HL-60 (cell line): ENCODE measurements at regions not wholly inside any gene's neighbourhood (a gene's known extent, or its start where the extent isn't known, plus 50 kb on each side); places are given as distances from the start of the nearest gene placed in this dataset.

Source experiments
- DNase-seq, 2 experiments: peaks; one replicate each; pipeline ENCODE4 v3.0.0-alpha.2; 2010 to 2020; ENCODE audit warnings: low read depth in 1 of 2, low spot score in 1 of 2
- H3K27ac ChIP-seq: fragments of 250-450 bp; sonication (Bioruptor Pico); replicated peaks from 2 replicates; pipeline ENCODE4 v1.5.1; 2020; ENCODE audit warnings: mild to moderate bottlenecking, moderate library complexity
- H3K27me3 ChIP-seq: fragments of 250-450 bp; sonication (Bioruptor Pico); 2 replicates; pipeline ENCODE4 v1.5.1; 2021; ENCODE audit warnings: mild to moderate bottlenecking, moderate library complexity; ENCODE audit not compliant: insufficient read depth, poor library complexity, severe bottlenecking
- H3K4me3 ChIP-seq: replicated peaks from 2 replicates; pipeline ENCODE4 v1.5.1; 2011; ENCODE audit warnings: mild to moderate bottlenecking, control low read depth, low read length; ENCODE audit not compliant: insufficient read depth
- CTCF ChIP-seq: IDR thresholded peaks from one replicate; pipeline ENCODE4 v1.5.1; 2011; ENCODE audit warnings: low read length, control low read depth, inconsistent platforms; ENCODE audit not compliant: insufficient read depth
- GABPA ChIP-seq: IDR thresholded peaks from 2 replicates; pipeline ENCODE4 v1.6.1; 2012; ENCODE audit warnings: low read depth
- POLR2AphosphoS5 ChIP-seq: IDR thresholded peaks from 2 replicates; pipeline ENCODE4 v1.6.1; 2012; ENCODE audit warnings: low read depth
- REST ChIP-seq: IDR thresholded peaks from 2 replicates; pipeline ENCODE4 v1.6.1; 2012; ENCODE audit warnings: low read depth; ENCODE audit not compliant: insufficient replicate concordance
- SPI1 ChIP-seq: IDR thresholded peaks from 2 replicates; pipeline ENCODE4 v1.6.1; 2012; ENCODE audit warnings: low read depth, mild to moderate bottlenecking, borderline replicate concordance

GRCh38 chr18:39958876-39959275 lies 1996.2 kb upstream of the PIK3C3 start:
- no peak overlapping the region for H3K27ac ChIP-seq
- TF ChIP-seq REST (no peak), POLR2AphosphoS5 (no peak), CTCF (no peak), GABPA (no peak), SPI1 (no peak)
- H3K27me3 ChIP-seq, result no peaks in the 10 kb centered on the region
- no peak for DNase-seq
- no peak overlapping the region for H3K4me3 ChIP-seq

- Histone ChIP-seq H3K27me3 (no peaks in the 10 kb centered on the region), H3K4me3 (no peak overlapping the region), H3K27ac (no peak overlapping the region)
- TF ChIP-seq GABPA, result no peak
- no peak for DNase-seq
These were observed 2002.2 kb upstream of the PIK3C3 start for GRCh38 chr18:39952816-39953215.

- H3K4me3 ChIP-seq, result no peak overlapping the region
- TF ChIP-seq CTCF (no peak), GABPA (no peak), REST (no peak), SPI1 (no peak), POLR2AphosphoS5 (no peak)
- no peak for DNase-seq
- no peak overlapping the region for H3K27ac ChIP-seq
- no peaks in the 10 kb centered on the region for H3K27me3 ChIP-seq
These were observed 2003.8 kb upstream of the PIK3C3 start for GRCh38 chr18:39951142-39951720.

- Histone ChIP-seq H3K4me3 (no peak overlapping the region), H3K27me3 (no peaks in the 10 kb centered on the region), H3K27ac (no peak overlapping the region)
- DNase-seq, result no peak
- no peak for TF ChIP-seq CTCF
- no peak for TF ChIP-seq REST
- no peak for TF ChIP-seq SPI1
- no peak for TF ChIP-seq GABPA
- no peak for TF ChIP-seq POLR2AphosphoS5
These were observed 2008.4 kb upstream of the PIK3C3 start for GRCh38 chr18:39946623-39947061.
